CD1c-positive myeloid dendritic cell (primary cell): ENCODE measurements at regions not wholly inside any gene's neighbourhood (a gene's known extent, or its start where the extent isn't known, plus 50 kb on each side); places are given as distances from the start of the nearest gene placed in this dataset.
"Not testable (repeated sequence)": the region's sequence is repeated elsewhere in the genome, so short reads cannot be mapped to it uniquely, and the experiment has no call there.

ENCODE experiments used
- DNase-seq: peaks from one replicate; pipeline ENCODE4 v3.0.0-alpha.2; 2016; ENCODE audit errors: extremely low spot score

- no peak for DNase-seq
These were observed 101.8 kb downstream of the TNFAIP3 start for GRCh38 chr6:137968901-137969300.

- DNase-seq: no peak
These were observed 102.8 kb downstream of the TNFAIP3 start for GRCh38 chr6:137969874-137970273.

- DNase-seq: no peak
These were observed 103.3 kb downstream of the TNFAIP3 start for GRCh38 chr6:137970368-137970767.

- DNase-seq: no peak
These were observed 106.1 kb downstream of the TNFAIP3 start for GRCh38 chr6:137973201-137973600.

GRCh38 chr6:137975188-137975940 is 108.3 kb downstream of the TNFAIP3 start:
- DNase-seq: peak; percentile 34

GRCh38 chr6:137976430-137976829 is 109.4 kb downstream of the TNFAIP3 start:
- DNase-seq: no peak

- no peak for DNase-seq
These were observed 110.1 kb downstream of the TNFAIP3 start for GRCh38 chr6:137977206-137977605.

- no peak for DNase-seq
These were observed 110.8 kb downstream of the TNFAIP3 start for GRCh38 chr6:137977814-137978213.

GRCh38 chr6:137978252-137978896 is 111.3 kb downstream of the TNFAIP3 start:
- DNase-seq: no peak

GRCh38 chr6:137979263-137979662 is 112.2 kb downstream of the TNFAIP3 start:
- not testable (repeated sequence) for DNase-seq

- no peak for DNase-seq
These were observed 113.7 kb downstream of the TNFAIP3 start for GRCh38 chr6:137980777-137981176.

- no peak for DNase-seq
These were observed 114.7 kb downstream of the TNFAIP3 start for GRCh38 chr6:137981758-137982157.

GRCh38 chr6:137982418-137983189 is 115.5 kb downstream of the TNFAIP3 start:
- DNase-seq: no peak

GRCh38 chr6:137983269-137983668 is 116.2 kb downstream of the TNFAIP3 start:
- no peak for DNase-seq

GRCh38 chr6:137989664-137990063 is 117.6 kb downstream of the PERP start:
- DNase-seq: no peak

GRCh38 chr6:137995371-137995770 is 111.8 kb downstream of the PERP start:
- DNase-seq: no peak

GRCh38 chr6:137998461-137999019 is 108.7 kb downstream of the PERP start:
- DNase-seq: no peak

GRCh38 chr6:137999815-138000214 is 107.4 kb downstream of the PERP start:
- no peak for DNase-seq

- peak; percentile 10 for DNase-seq
These were observed 106.3 kb downstream of the PERP start for GRCh38 chr6:138000941-138001340.

GRCh38 chr6:138001750-138002349 is 105.4 kb downstream of the PERP start:
- peak; percentile 62 for DNase-seq

- DNase-seq: peak; percentile 56
These were observed 102.6 kb downstream of the PERP start for GRCh38 chr6:138004430-138005287.
